Nephron progenitor cell (in vitro differentiated cells): ENCODE measurements at regions not wholly inside any gene's neighbourhood (a gene's known extent, or its start where the extent isn't known, plus 50 kb on each side); places are given as distances from the start of the nearest gene placed in this dataset.

Source experiments
- DNase-seq: peaks from one replicate; pipeline ENCODE4 v3.0.0; 2021
- H3K27ac Mint-ChIP-seq: 2 replicates; pipeline ENCODE4 v1.8.0; 2021; ENCODE audit warnings: mild to moderate bottlenecking, moderate library complexity, mixed read lengths
- H3K27me3 Mint-ChIP-seq: 2 replicates; pipeline ENCODE4 v1.8.0; 2021; ENCODE audit warnings: mild to moderate bottlenecking, low read depth, mixed read lengths; ENCODE audit not compliant: poor library complexity
- H3K36me3 Mint-ChIP-seq: 2 replicates; pipeline ENCODE4 v1.8.0; 2021; ENCODE audit warnings: low read depth, mixed read lengths
- H3K4me1 Mint-ChIP-seq: 2 replicates; pipeline ENCODE4 v1.8.0; 2021; ENCODE audit warnings: mixed read lengths
- H3K4me3 Mint-ChIP-seq: 2 replicates; pipeline ENCODE4 v1.8.0; 2021; ENCODE audit warnings: mild to moderate bottlenecking, moderate library complexity, mixed read lengths
- H3K9me3 Mint-ChIP-seq: 2 replicates; pipeline ENCODE4 v1.8.0; 2021; ENCODE audit warnings: mild to moderate bottlenecking, moderate library complexity, mixed read lengths
- TF ChIP-seq, protein P1 (sequence below): fragments of 200-600 bp; sonication (generic); IDR thresholded peaks from 2 replicates; pipeline ENCODE4 v1.5.0; 2021; ENCODE audit warnings: antibody characterized with exemption

DNA sequence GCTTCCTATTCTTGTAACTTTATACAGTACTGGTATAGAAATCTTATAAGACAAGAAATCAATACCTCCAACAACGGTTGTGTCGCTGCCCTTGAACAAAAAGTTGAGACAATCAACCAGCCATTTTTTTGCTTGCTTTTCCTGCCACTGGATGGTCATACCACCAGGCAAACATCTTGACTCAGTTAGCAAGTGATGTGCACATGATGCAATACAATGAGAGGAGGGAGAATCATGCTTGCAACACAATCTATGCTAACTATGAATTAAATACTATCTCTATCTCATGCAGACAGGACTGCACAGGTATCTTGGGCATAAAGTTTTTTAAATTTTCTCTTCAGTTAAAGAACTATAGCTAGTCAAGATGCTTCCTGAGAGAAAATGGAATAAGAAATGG, 877.7 kb upstream of the CITED2 start:
- Mint-ChIP-seq H3K27me3 (peaks cover 5% of the 10 kb centered on the region), H3K9me3 (no peaks in the 10 kb centered on the region), H3K27ac (no peak overlapping the region), H3K36me3 (no peaks in the 10 kb centered on the region), H3K4me1 (no peaks in the 10 kb centered on the region), H3K4me3 (no peak overlapping the region)
- TF ChIP-seq, protein P1, sequence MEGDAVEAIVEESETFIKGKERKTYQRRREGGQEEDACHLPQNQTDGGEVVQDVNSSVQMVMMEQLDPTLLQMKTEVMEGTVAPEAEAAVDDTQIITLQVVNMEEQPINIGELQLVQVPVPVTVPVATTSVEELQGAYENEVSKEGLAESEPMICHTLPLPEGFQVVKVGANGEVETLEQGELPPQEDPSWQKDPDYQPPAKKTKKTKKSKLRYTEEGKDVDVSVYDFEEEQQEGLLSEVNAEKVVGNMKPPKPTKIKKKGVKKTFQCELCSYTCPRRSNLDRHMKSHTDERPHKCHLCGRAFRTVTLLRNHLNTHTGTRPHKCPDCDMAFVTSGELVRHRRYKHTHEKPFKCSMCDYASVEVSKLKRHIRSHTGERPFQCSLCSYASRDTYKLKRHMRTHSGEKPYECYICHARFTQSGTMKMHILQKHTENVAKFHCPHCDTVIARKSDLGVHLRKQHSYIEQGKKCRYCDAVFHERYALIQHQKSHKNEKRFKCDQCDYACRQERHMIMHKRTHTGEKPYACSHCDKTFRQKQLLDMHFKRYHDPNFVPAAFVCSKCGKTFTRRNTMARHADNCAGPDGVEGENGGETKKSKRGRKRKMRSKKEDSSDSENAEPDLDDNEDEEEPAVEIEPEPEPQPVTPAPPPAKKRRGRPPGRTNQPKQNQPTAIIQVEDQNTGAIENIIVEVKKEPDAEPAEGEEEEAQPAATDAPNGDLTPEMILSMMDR = no peak
- DNase-seq = no peak

DNA sequence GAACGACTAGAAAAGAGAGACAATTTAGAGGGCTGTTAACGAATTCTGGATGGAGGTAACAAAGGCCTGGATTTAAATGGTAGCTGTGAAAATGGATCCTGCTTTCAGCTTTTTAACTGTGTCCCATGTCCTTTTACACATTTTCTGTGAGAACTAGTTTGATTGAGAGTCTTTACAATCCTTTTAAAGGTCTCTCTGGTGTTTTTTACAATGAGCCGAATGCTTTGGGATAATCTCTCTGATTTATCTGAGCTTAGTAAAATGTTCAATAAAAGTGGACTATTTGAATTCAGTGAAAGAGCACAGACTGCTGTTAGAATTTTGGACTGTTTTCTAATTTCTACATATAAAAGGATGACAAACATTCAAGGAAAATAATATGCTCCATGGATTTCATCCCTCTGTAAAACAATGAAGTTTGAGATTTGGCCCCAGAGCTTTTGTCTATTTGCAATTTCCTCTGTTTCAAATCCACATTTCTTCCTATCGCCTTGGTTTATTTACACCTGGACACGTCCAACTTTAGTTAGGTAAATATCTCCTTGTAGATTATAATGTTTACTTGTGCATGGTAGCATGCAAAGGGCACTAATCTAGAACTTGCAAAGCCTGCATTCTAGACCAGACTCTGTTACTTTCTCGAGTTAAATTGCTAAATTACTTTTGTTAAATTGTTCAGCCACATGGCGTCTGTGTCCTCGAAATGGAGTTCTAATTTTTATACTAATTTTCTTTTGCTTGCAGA, 871.0 kb upstream of the CITED2 start:
- Mint-ChIP-seq H3K27ac (no peak overlapping the region), H3K9me3 (peaks cover 3% of the 10 kb centered on the region), H3K4me3 (no peak overlapping the region), H3K36me3 (no peaks in the 10 kb centered on the region), H3K4me1 (no peaks in the 10 kb centered on the region), H3K27me3 (peaks cover 4% of the 10 kb centered on the region)
- TF ChIP-seq, protein P1 = no peak
- no peak for DNase-seq

GRCh38 chr6:140237251-140237650, 862.8 kb upstream of the CITED2 start:
- no peak overlapping the region for H3K4me3 Mint-ChIP-seq
- peaks cover 7% of the 10 kb centered on the region for H3K4me1 Mint-ChIP-seq
- H3K9me3 Mint-ChIP-seq = peaks cover 26% of the 10 kb centered on the region
- TF ChIP-seq, protein P1 = no peak
- no peak overlapping the region for H3K27ac Mint-ChIP-seq
- DNase-seq = no peak
- H3K27me3 Mint-ChIP-seq = peaks cover 3% of the 10 kb centered on the region
- peaks cover 10% of the 10 kb centered on the region for H3K36me3 Mint-ChIP-seq

GRCh38 chr6:140236732-140237131, 862.3 kb upstream of the CITED2 start:
- peaks cover 10% of the 10 kb centered on the region for H3K36me3 Mint-ChIP-seq
- TF ChIP-seq, protein P1 = no peak

GRCh38 chr6:140230282-140230681, 855.8 kb upstream of the CITED2 start:
- DNase-seq = no peak

More at GRCh38 chr6:140236732-140237131, 862.3 kb upstream of the CITED2 start:
- peaks cover 31% of the 10 kb centered on the region for H3K9me3 Mint-ChIP-seq
- H3K4me3 Mint-ChIP-seq = no peak overlapping the region
- peak overlapping the region; percentile 58 for H3K27ac Mint-ChIP-seq
- DNase-seq = no peak
- peaks cover 3% of the 10 kb centered on the region for H3K27me3 Mint-ChIP-seq
- peaks cover 7% of the 10 kb centered on the region for H3K4me1 Mint-ChIP-seq

More at GRCh38 chr6:140230282-140230681, 855.8 kb upstream of the CITED2 start:
- Mint-ChIP-seq H3K4me1 (peaks cover 6% of the 10 kb centered on the region), H3K27ac (no peak overlapping the region), H3K36me3 (peaks cover 10% of the 10 kb centered on the region), H3K4me3 (no peak overlapping the region), H3K27me3 (peaks cover 2% of the 10 kb centered on the region), H3K9me3 (peaks cover 47% of the 10 kb centered on the region)
- TF ChIP-seq, protein P1 = no peak
